Stimulated activated naive CD8-positive, alpha-beta T cell treated with anti-CD3 and anti-CD28 coated beads, Interleukin-15, amount 100 ng/mL, for 72 hours (primary cell): ENCODE measurements at regions not wholly inside any gene's neighbourhood (a gene's known extent, or its start where the extent isn't known, plus 50 kb on each side); places are given as distances from the start of the nearest gene placed in this dataset.

Experiments used
- ATAC-seq: fragments of 150-1000 bp; cut with Tn5 transposase; 2 replicates; pipeline ENCODE4 v1.10.0; 2021; ENCODE audit warnings: mild to moderate bottlenecking, moderate library complexity
- DNase-seq, 2 donors: peaks; one replicate each; pipeline ENCODE4 v3.0.0; 2021 to 2022
- H3K27ac Mint-ChIP-seq, 2 donors: one replicate each; pipeline ENCODE4 v1.8.0; 2022; ENCODE audit warnings: mild to moderate bottlenecking in 2 of 2, mixed read lengths in 2 of 2, moderate library complexity in 2 of 2
- H3K27me3 Mint-ChIP-seq: one replicate; pipeline ENCODE4 v1.8.0; 2022; ENCODE audit warnings: mixed read lengths
- H3K4me1 Mint-ChIP-seq: one replicate; pipeline ENCODE4 v1.8.0; 2022; ENCODE audit warnings: mild to moderate bottlenecking, mixed read lengths
- H3K4me3 Mint-ChIP-seq, 2 donors: one replicate each; pipeline ENCODE4 v1.8.0; 2022; ENCODE audit warnings: mild to moderate bottlenecking in 2 of 2, mixed read lengths in 2 of 2, moderate library complexity in 1 of 2
- H3K9me3 Mint-ChIP-seq, 2 donors: one replicate each; pipeline ENCODE4 v1.8.0; 2022; ENCODE audit warnings: mixed read lengths in 2 of 2

- ATAC-seq (no peak), DNase-seq (no peak)
- Mint-ChIP-seq H3K4me1 (no peaks in the 10 kb centered on the region), H3K27ac (no peak overlapping the region), H3K4me3 (no peak overlapping the region), H3K27me3 (no peaks in the 10 kb centered on the region), H3K9me3 (no peaks in the 10 kb centered on the region)
Observed at GRCh38 chr4:83782591-83782990, 246.7 kb downstream of the GPAT3 start.

DNA sequence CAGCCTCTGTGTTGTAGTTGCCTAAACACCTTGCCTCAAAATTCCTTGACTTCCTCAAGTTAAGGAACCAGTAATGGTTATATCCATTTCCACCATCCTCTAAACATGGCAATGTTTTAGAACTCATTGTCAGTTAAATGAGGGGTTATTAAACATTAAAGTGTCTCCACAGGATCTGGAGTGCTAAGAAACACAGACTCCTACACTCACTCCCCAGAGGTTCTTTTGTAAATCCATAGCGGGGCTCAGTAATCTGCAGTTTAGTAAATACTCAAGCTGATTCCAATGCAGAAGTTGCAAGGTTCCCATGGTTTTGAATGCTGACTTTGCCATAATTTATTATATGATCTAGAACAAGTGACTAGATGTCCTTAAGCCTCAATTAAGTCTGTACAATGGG lies 245.5 kb downstream of the GPAT3 start:
- DNase-seq (no peak), ATAC-seq (no peak)
- Mint-ChIP-seq H3K27ac (no peak overlapping the region), H3K27me3 (peaks cover 8% of the 10 kb centered on the region), H3K4me3 (no peak overlapping the region), H3K9me3 (no peaks in the 10 kb centered on the region), H3K4me1 (no peaks in the 10 kb centered on the region)

- Mint-ChIP-seq H3K27ac (no peak overlapping the region), H3K4me3 (no peak overlapping the region), H3K9me3 (no peaks in the 10 kb centered on the region), H3K27me3 (peaks cover 16% of the 10 kb centered on the region), H3K4me1 (no peaks in the 10 kb centered on the region)
- no peak for DNase-seq
- ATAC-seq = no peak
Observed at GRCh38 chr4:83780053-83780733, 244.3 kb downstream of the GPAT3 start.

DNA sequence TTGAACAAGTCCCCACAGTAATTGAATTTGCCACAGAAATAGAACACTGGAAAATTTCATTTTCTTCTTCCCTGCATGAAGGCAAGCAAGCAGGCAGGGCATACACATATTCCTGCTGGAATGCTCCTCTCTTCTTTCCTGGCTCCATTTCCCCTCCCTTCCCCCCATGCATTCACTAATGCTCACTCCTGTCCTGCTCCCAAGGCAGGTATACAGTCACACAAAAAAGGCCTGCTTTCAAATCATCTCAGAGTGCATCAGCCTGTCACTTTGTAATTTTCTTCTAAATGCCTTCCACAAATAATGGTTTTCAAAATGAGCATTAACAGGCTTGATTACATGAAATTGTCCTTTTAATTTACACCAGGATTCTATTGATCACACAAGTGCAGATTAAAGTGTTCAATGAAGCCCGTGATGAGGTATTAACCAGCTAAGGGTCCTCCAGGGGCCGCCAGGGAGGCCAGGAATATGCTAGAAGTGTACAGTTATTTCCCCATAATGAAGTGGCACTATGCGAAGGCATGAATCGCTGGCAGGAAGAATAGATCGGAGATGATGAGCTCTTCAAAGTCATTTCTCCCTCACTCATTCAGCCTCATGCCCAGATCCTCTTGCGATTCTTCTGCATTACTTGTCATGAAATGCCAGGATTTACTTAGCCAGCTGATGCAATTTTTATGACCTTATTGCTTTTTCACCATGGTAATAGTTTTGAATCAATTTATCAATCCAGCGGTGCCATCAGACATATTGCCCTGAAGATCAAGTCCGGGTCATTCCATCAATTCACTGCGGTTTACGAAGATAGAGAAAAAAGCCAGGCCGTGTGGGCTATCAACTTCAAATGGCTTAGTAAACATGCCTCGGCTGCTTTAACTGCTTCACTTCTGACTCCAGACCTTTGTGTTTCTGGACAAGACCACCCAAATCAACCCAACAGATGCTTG lies 243.5 kb downstream of the GPAT3 start:
- Mint-ChIP-seq H3K4me1 (no peaks in the 10 kb centered on the region), H3K4me3 (no peak overlapping the region), H3K27me3 (peaks cover 16% of the 10 kb centered on the region), H3K27ac (no peak overlapping the region), H3K9me3 (no peaks in the 10 kb centered on the region)
- no peak for ATAC-seq
- DNase-seq = no peak

- Mint-ChIP-seq H3K4me3 (no peak overlapping the region), H3K9me3 (no peaks in the 10 kb centered on the region), H3K27ac (no peak overlapping the region), H3K4me1 (no peaks in the 10 kb centered on the region), H3K27me3 (peaks cover 24% of the 10 kb centered on the region)
- no peak for ATAC-seq
- no peak for DNase-seq
Observed at GRCh38 chr4:83772685-83773084, 236.8 kb downstream of the GPAT3 start.

DNA sequence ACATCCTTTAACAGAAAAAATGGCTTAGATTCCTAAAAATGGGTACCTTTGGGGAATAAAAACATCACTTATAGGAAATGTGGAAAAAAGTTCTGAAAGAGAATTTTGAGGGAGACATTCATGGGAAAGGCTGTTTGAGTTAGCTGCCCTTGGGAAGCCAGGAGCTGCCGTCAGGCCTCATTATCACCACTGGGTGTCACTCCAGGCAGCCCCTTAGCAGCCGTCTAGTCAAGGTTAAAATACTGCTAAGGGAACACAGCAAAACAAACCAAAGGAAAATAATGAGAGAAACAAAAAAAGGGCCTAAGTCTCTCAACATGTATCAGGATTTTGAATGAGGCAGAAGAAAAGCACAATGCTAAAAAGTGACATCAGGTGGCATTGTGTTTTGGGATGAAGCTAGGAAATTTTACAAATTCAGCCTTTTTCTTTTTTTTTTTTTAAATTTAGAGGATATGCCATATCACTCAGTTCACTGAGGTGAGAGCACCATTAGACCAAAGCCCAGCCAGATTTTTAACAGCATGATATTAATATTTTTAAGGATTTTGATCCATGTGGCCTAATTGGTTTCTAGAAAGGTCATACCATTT lies 235.3 kb downstream of the GPAT3 start:
- DNase-seq (no peak), ATAC-seq (no peak)
- Mint-ChIP-seq H3K4me1 (no peaks in the 10 kb centered on the region), H3K27ac (no peak overlapping the region), H3K27me3 (peaks cover 15% of the 10 kb centered on the region), H3K4me3 (no peak overlapping the region), H3K9me3 (no peaks in the 10 kb centered on the region)

DNA sequence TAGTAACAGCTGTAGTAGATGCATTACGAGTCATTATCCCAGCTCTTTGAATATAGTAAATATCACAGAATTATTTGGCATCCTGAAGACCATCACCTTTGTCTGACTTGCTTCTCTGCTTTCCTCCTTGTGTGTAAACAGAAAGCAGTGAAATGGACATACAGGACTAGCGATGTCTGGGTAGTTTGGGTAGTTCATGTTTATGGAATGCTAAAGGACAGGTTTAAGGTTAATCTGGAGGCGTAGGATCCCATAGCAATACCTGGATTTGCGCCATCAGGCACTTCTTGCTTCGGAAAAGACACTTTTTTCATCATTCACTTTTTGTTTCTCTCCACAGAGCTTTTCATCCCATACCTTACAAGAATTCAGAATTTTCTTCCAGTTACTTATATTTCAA lies 232.2 kb downstream of the GPAT3 start:
- H3K27ac Mint-ChIP-seq = no peak overlapping the region
- H3K4me3 Mint-ChIP-seq = no peak overlapping the region
- H3K27me3 Mint-ChIP-seq = peaks cover 8% of the 10 kb centered on the region
- no peaks in the 10 kb centered on the region for H3K4me1 Mint-ChIP-seq
- DNase-seq = no peak
- no peak for ATAC-seq
- no peaks in the 10 kb centered on the region for H3K9me3 Mint-ChIP-seq

DNA sequence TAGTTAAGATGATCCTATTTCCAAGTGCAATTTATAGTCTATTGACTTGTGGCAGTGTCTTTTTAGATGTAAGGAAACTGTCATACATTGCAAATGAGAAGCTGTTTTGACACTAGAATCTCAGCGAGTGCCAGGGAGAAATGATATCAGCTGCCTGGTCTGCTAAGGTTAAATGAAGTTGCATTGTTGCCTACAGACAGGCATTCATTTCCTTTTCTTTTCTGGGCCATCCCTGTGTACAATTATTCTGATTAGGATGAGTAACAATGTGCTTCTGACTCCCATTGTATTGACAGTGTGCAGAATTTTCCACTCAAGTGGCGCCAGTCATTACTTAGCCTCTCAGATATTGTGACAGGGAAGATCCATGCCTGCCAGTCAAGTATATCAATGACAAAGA lies 231.2 kb downstream of the GPAT3 start:
- Mint-ChIP-seq H3K27me3 (peaks cover 13% of the 10 kb centered on the region), H3K9me3 (no peaks in the 10 kb centered on the region), H3K27ac (no peak overlapping the region), H3K4me1 (no peaks in the 10 kb centered on the region), H3K4me3 (no peak overlapping the region)
- no peak for ATAC-seq
- no peak for DNase-seq

DNA sequence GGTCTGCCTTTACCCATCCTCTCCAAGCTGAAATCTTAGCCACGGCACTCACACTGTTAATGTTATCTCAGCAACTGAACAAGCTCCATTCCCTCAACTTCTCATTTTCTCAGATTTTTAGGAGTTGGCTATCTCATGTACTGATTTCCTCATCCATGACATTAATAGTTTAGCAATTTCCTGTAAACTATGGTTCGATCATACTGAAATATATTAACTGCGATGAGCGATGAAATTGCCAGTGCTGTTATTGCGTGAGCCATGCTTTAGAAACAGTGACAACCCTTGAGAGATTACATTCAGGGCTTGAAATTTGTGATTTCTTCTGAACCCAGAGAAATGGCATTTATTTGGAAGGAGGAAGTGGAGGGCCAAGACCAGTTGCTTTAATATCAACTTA lies 223.7 kb downstream of the GPAT3 start:
- ATAC-seq = no peak
- H3K4me3 Mint-ChIP-seq = no peak overlapping the region
- H3K4me1 Mint-ChIP-seq = no peaks in the 10 kb centered on the region
- H3K9me3 Mint-ChIP-seq = no peaks in the 10 kb centered on the region
- H3K27ac Mint-ChIP-seq = no peak overlapping the region
- H3K27me3 Mint-ChIP-seq = peaks cover 10% of the 10 kb centered on the region
- DNase-seq = no peak

GRCh38 chr4:83758285-83758684 lies 222.4 kb downstream of the GPAT3 start:
- Mint-ChIP-seq H3K27me3 (peaks cover 10% of the 10 kb centered on the region), H3K4me1 (no peaks in the 10 kb centered on the region), H3K9me3 (no peaks in the 10 kb centered on the region), H3K27ac (no peak overlapping the region), H3K4me3 (no peak overlapping the region)
- ATAC-seq (no peak), DNase-seq (no peak)

DNA sequence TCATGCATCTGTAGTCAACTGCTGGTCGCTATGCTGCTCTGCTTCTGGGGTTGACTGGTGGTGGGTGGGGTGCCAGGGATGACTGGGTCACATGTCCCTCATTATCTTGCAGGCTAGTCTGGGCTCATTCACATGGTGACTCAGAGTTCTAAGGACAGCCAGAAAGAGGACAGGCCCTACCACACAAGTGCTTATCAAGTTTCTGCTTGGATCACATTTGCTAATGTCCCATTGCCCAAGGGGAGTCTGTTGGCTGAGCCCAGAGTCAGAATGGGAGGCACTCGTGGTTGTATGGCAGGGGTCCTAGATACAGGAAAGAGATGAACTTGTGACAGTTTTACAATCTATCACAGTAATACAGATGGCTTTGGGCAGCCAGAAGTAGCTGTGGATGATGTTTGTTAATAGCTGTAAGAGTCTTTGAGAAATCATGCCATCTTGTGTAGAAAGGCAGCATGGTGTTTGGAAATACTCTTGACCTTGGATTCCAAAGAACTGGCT lies 221.3 kb downstream of the GPAT3 start:
- ATAC-seq (no peak), DNase-seq (no peak)
- Mint-ChIP-seq H3K27me3 (peaks cover 6% of the 10 kb centered on the region), H3K4me3 (no peak overlapping the region), H3K9me3 (no peaks in the 10 kb centered on the region), H3K4me1 (no peaks in the 10 kb centered on the region), H3K27ac (no peak overlapping the region)

GRCh38 chr4:83753260-83753659 lies 217.4 kb downstream of the GPAT3 start:
- no peaks in the 10 kb centered on the region for H3K9me3 Mint-ChIP-seq
- ATAC-seq (no peak), DNase-seq (no peak)
- H3K27ac Mint-ChIP-seq = no peak overlapping the region
- no peaks in the 10 kb centered on the region for H3K4me1 Mint-ChIP-seq
- H3K27me3 Mint-ChIP-seq = no peaks in the 10 kb centered on the region
- no peak overlapping the region for H3K4me3 Mint-ChIP-seq

DNA sequence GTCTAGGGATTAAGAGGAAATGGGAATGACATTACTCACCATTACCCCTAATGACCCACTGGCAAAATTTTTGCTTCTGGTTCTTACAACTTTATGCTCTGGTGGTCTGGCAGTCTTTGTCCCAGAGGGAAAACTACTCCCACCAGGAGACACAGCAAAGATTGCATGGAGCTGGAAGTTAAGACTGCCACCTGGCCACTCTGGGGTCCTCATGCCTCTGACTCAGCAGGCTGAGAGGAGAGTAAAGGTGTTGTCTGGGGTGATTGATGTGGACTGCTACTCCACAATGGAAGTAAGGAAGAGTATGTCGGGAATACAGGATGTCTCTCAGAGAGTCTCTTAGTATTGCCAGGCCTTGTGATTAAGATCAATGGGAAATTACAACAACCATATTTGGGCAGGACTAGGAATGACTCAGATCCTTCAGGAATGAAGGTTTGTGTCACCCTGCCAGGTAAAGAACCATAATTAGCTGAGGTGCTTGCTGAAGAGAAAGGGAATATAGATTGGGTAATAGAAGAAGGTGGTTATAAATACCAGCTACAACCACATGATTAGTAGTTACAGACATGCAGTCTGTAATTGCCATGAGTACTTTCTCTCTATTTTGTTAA lies 215.5 kb downstream of the GPAT3 start:
- DNase-seq = no peak
- no peak for ATAC-seq
- H3K27ac Mint-ChIP-seq = no peak overlapping the region

GRCh38 chr4:83748711-83749110 lies 212.8 kb downstream of the GPAT3 start:
- H3K27me3 Mint-ChIP-seq = no peaks in the 10 kb centered on the region
- no peak overlapping the region for H3K4me3 Mint-ChIP-seq

More for the DNA sequence above, 215.5 kb downstream of the GPAT3 start:
- Mint-ChIP-seq H3K4me1 (no peaks in the 10 kb centered on the region), H3K27me3 (no peaks in the 10 kb centered on the region), H3K4me3 (no peak overlapping the region), H3K9me3 (no peaks in the 10 kb centered on the region)

GRCh38 chr4:83738895-83739294 lies 203.0 kb downstream of the GPAT3 start:
- no peaks in the 10 kb centered on the region for H3K4me1 Mint-ChIP-seq
- DNase-seq = no peak
- H3K27me3 Mint-ChIP-seq = peaks cover 16% of the 10 kb centered on the region
- H3K9me3 Mint-ChIP-seq = no peaks in the 10 kb centered on the region
- no peak for ATAC-seq
- H3K4me3 Mint-ChIP-seq = no peak overlapping the region
- H3K27ac Mint-ChIP-seq = no peak overlapping the region

More at GRCh38 chr4:83748711-83749110, 212.8 kb downstream of the GPAT3 start:
- Mint-ChIP-seq H3K9me3 (no peaks in the 10 kb centered on the region), H3K27ac (no peak overlapping the region), H3K4me1 (no peaks in the 10 kb centered on the region)
- DNase-seq (no peak), ATAC-seq (no peak)
